SK-N-SH (cell line): ENCODE measurements at regions not wholly inside any gene's neighbourhood (a gene's known extent, or its start where the extent isn't known, plus 50 kb on each side); places are given as distances from the start of the nearest gene placed in this dataset.

Source experiments
- CTCF ChIA-PET: fragments of 300-600, 350-600 bp; formaldehyde crosslinking; extraction: SDS; loops from one replicate; lab custom pipeline; 2021; lab: Yijun Ruan, JAX
- POLR2A ChIA-PET: fragments of 350-600 bp; sonication (Branson Sonifier 250); formaldehyde crosslinking; extraction: SDS; loops from one replicate; lab custom pipeline; 2020; ENCODE audit warnings: antibody characterized with exemption, inconsistent platforms; lab: Yijun Ruan, JAX
- DNase-seq: peaks from one replicate; pipeline ENCODE4 v3.0.0; 2012
- H2AFZ ChIP-seq: fragments of 200-600 bp; sonication (generic); 2 replicates; pipeline ENCODE4 v1.8.1; 2016; ENCODE audit warnings: antibody characterized with exemption, mild to moderate bottlenecking, low read depth
- H3F3A ChIP-seq: fragments of 200-600 bp; sonication (generic); replicated peaks from 2 replicates; pipeline ENCODE3; 2016; ENCODE audit warnings: antibody characterized with exemption, mild to moderate bottlenecking; ENCODE audit not compliant: insufficient read depth
- H3K27ac ChIP-seq, 2 experiments: fragments of 200-500 bp in 1 of 2; fragments of 200-600 bp in 1 of 2; sonication (Bioruptor generic) in 1 of 2; sonication (generic), shearing (Covaris generic) in 1 of 2; 2 replicates each; pipeline versions ENCODE4 v1.5.1 to v1.6.1; 2014 to 2016; ENCODE audit warnings: low read depth in 2 of 2, inconsistent platforms in 1 of 2, low read length in 1 of 2, mild to moderate bottlenecking in 1 of 2, mixed read lengths in 1 of 2
- H3K27me3 ChIP-seq: fragments of 200-600 bp; sonication (generic), shearing (Covaris generic); 2 replicates; pipeline ENCODE4 v1.6.1; 2016; ENCODE audit warnings: mixed run types; ENCODE audit not compliant: insufficient read depth
- H3K36me3 ChIP-seq, 2 experiments: fragments of 200-500 bp in 1 of 2; fragments of 200-600 bp in 1 of 2; sonication (Bioruptor generic) in 1 of 2; sonication (generic) in 1 of 2; replicated peaks in 1 of 2; 2 replicates each; pipeline versions ENCODE3 to v1.5.1; 2014 to 2016; ENCODE audit warnings: low read length in 1 of 2, mild to moderate bottlenecking in 1 of 2; ENCODE audit not compliant: insufficient read depth in 2 of 2, control insufficient read depth in 1 of 2
- H3K4me1 ChIP-seq, 2 experiments: fragments of 200-500 bp in 1 of 2; fragments of 200-600 bp in 1 of 2; sonication (Bioruptor generic) in 1 of 2; sonication (generic), shearing (Covaris generic) in 1 of 2; 2 replicates each; pipeline versions ENCODE4 v1.5.1 to v1.6.1; 2014 to 2016; ENCODE audit warnings: low read depth in 1 of 2, low read length in 1 of 2, mixed run types in 1 of 2; ENCODE audit not compliant: insufficient read depth in 2 of 2, control insufficient read depth in 1 of 2
- H3K4me2 ChIP-seq: fragments of 200-600 bp; sonication (generic), shearing (Covaris generic); 2 replicates; pipeline ENCODE4 v1.6.1; 2017; ENCODE audit warnings: mixed run types
- H3K4me3 ChIP-seq, 2 experiments: fragments of 200-500 bp in 1 of 2; fragments of 200-600 bp in 1 of 2; sonication (Bioruptor generic) in 1 of 2; sonication (generic), shearing (Covaris generic) in 1 of 2; 2 replicates each; pipeline versions ENCODE4 v1.5.1 to v1.8.1; 2014 to 2016; ENCODE audit warnings: low read depth in 2 of 2, inconsistent platforms in 1 of 2, low read length in 1 of 2, mild to moderate bottlenecking in 1 of 2, mixed read lengths in 1 of 2, moderate library complexity in 1 of 2
- H3K79me2 ChIP-seq: fragments of 200-600 bp; sonication (generic); 2 replicates; pipeline ENCODE4 v1.8.1; 2017; ENCODE audit warnings: mild to moderate bottlenecking; ENCODE audit not compliant: insufficient read depth
- H3K9ac ChIP-seq: fragments of 200-600 bp; sonication (generic); 2 replicates; pipeline ENCODE4 v1.6.1; 2017; ENCODE audit warnings: mixed run types
- H3K9me2 ChIP-seq: fragments of 200-600 bp; sonication (generic); 2 replicates; pipeline ENCODE4 v1.6.1; 2017; ENCODE audit warnings: mixed run types
- H3K9me3 ChIP-seq: fragments of 200-600 bp; sonication (generic); 2 replicates; pipeline ENCODE4 v1.6.1; 2017; ENCODE audit warnings: mixed run types, mild to moderate bottlenecking, moderate library complexity
- H4K20me1 ChIP-seq: fragments of 200-600 bp; sonication (generic); 2 replicates; pipeline ENCODE4 v1.6.1; 2017; ENCODE audit warnings: mild to moderate bottlenecking, mixed run types; ENCODE audit not compliant: insufficient read depth
- EP300 ChIP-seq, 2 experiments: IDR thresholded peaks; 2 replicates each; pipeline versions ENCODE4 v1.4.0 to v1.6.1; 2012; ENCODE audit warnings: borderline replicate concordance in 1 of 2, low read depth in 1 of 2, low read length in 1 of 2
- GATA2 ChIP-seq: sonication (generic); formaldehyde crosslinking; IDR thresholded peaks from 2 replicates; pipeline ENCODE4 v1.5.0; 2020; ENCODE audit warnings: mild to moderate bottlenecking, missing genetic modification reagents
- JUND ChIP-seq: IDR thresholded peaks from 2 replicates; pipeline ENCODE4 v1.4.0; 2012
- MEF2A ChIP-seq: IDR thresholded peaks from 2 replicates; pipeline ENCODE4 v1.4.0; 2012; ENCODE audit warnings: low read depth, borderline replicate concordance
- PBX3 ChIP-seq: IDR thresholded peaks from 2 replicates; pipeline ENCODE4; 2012
- POLR2AphosphoS5 ChIP-seq: IDR thresholded peaks from 2 replicates; pipeline ENCODE4 v1.6.1; 2012; ENCODE audit warnings: low read depth, low read length
- USF1 ChIP-seq: IDR thresholded peaks from 2 replicates; pipeline ENCODE4 v1.4.0; 2012; ENCODE audit warnings: low read depth, borderline replicate concordance
- WGBS: methylation state at CpG from one replicate; pipeline ENCODE4 v1.1.6; 2017; ENCODE audit warnings: low lambda C conversion rate; 5-methylcytosine and 5-hydroxymethylcytosine counted together

DNA sequence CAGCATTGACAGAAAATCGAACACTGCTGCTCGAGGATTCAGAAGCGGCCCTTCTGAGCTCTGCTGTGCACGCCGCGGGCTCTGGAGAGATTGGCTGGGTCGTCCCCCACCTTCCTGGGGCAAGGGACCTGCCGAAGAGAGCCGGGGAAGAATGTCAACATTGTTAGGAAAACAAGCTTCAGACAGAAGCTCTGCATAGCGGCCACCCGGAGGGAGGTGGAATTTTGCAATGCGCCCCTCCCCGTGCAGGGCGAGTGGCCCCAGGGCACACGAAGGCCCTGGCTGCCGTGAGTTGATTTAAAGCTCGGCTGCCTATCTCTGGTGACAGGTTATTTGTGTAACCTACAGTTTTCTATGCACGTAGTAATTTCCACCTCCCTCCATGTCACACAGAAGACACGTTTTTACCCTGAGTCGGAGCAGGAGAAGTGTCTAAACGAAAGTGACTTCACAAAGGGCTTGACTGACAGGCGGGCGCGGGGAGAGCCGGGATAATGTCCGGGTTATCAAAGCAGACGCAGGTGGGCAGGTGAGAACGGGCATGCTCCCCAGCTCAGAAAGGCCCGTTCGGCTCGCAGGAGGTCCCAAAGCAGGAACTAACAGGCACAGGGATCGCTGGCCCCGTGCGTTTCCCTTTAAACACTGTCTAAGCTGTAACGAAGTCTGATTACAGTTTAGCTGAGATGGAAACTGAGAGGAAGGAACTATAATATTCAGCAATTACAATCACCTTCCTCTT is 84.6 kb downstream of the PDGFA start:
- Histone ChIP-seq H3K4me1 (no peaks in the 10 kb centered on the region), H3K9ac (no peak overlapping the region), H3K9me3 (no peaks in the 10 kb centered on the region), H3K4me3 (no peak overlapping the region), H3K27me3 (no peaks in the 10 kb centered on the region), H3K79me2 (no peaks in the 10 kb centered on the region), H2AFZ (no peak overlapping the region), H3K4me2 (no peak overlapping the region), H3K9me2 (no peaks in the 10 kb centered on the region), H3K27ac (no peak overlapping the region), H3F3A (no peaks in the 10 kb centered on the region), H4K20me1 (no peaks in the 10 kb centered on the region)
- CTCF ChIA-PET, result interaction anchor here (0.9 to 1.2 kb wide), 2 partner anchors 12 to 102 kb away, joined by 3 read pairs; no protein-coding TSS in a partner anchor
- POLR2A ChIA-PET, result no interaction called here
- 75% methylated on average over 35 of the region's 35 CpGs for WGBS
- no peak for DNase-seq
- TF ChIP-seq EP300 (IDR thresholded peaks at IDR 0.05; ENCODE audit: borderline replicate concordance in 1 of 2, low read depth in 1 of 2, low read length in 1 of 2), result no peak
- TF ChIP-seq MEF2A, result no peak
- no peak for TF ChIP-seq POLR2AphosphoS5
- TF ChIP-seq USF1, result no peak
- TF ChIP-seq GATA2 (CRISPR knock-in tag), result no peak
- no peak for TF ChIP-seq JUND
- TF ChIP-seq, all 33 proteins: peak for 0
- no peaks in the 10 kb centered on the region for H3K36me3 ChIP-seq

DNA sequence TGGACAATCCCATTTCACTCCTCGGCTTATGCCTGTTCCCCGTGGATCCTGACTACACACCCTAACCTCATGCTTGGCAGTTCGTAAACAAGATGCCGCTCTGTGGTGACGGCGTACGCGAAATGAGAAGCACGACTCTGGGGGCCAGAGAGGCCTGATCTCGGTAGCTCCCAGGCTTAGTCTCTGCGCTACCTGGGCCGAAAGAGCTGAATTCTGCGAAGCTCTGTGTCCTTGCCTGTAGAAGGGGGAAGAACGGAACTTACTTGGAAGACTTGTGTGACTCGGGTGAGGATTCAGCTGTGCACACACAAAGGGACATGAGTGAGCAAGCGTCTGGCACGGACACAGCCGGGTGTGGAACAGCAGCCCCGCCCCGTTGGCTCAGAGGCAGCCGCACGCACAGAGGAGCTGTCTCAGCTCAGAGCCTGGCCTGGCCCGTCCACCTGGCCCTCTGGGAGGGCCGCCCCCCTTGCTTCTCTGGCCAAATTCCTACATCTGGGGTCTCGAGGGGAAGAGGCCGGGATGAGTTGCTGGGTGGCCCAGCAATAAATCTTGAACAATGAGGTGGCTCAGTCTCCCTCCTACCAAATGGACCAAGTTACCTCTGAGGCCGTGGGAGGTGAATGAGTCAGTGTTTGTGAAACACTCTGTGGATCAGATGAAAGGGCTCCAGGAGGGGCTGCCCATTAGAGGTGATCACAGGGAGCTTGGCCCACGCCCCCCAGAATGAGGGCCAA is 83.8 kb downstream of the PDGFA start:
- Histone ChIP-seq H3K4me2 (no peak overlapping the region), H3K27ac (no peak overlapping the region), H2AFZ (no peak overlapping the region), H3K9me2 (no peaks in the 10 kb centered on the region), H4K20me1 (no peaks in the 10 kb centered on the region), H3K36me3 (no peaks in the 10 kb centered on the region), H3K27me3 (no peaks in the 10 kb centered on the region), H3K79me2 (no peaks in the 10 kb centered on the region), H3K9ac (no peak overlapping the region), H3K4me3 (no peak overlapping the region), H3K4me1 (no peaks in the 10 kb centered on the region), H3F3A (no peaks in the 10 kb centered on the region), H3K9me3 (no peaks in the 10 kb centered on the region)
- DNase-seq, result no peak
- no peak for TF ChIP-seq GATA2 (CRISPR knock-in tag)
- no peak for TF ChIP-seq POLR2AphosphoS5
- no peak for TF ChIP-seq PBX3
- 72% methylated on average over 28 of the region's 28 CpGs for WGBS
- POLR2A ChIA-PET, result no interaction called here
- CTCF ChIA-PET, result interaction anchor here (0.9 to 1.2 kb wide), 2 partner anchors 11 to 103 kb away, joined by 3 read pairs; no protein-coding TSS in a partner anchor
